HK-2 (cell line): ENCODE measurements at regions not wholly inside any gene's neighbourhood (a gene's known extent, or its start where the extent isn't known, plus 50 kb on each side); places are given as distances from the start of the nearest gene placed in this dataset.

ENCODE experiments used
- DNase-seq: peaks from one replicate; pipeline ENCODE4 v3.0.0-alpha.2; 2018; ENCODE audit not compliant: unreplicated experiment

GRCh38 chr3:88573472-88573871 lies 423.7 kb downstream of the C3orf38 start:
- DNase-seq = no peak

- no peak for DNase-seq
Observed at GRCh38 chr3:88574146-88574545, 424.4 kb downstream of the C3orf38 start.

GRCh38 chr3:88584451-88584850 lies 434.7 kb downstream of the C3orf38 start:
- no peak for DNase-seq

GRCh38 chr3:88586121-88586640 lies 436.4 kb downstream of the C3orf38 start:
- no peak for DNase-seq

GRCh38 chr3:88589138-88589537 lies 439.4 kb downstream of the C3orf38 start:
- DNase-seq = no peak

GRCh38 chr3:88595026-88595425 lies 445.3 kb downstream of the C3orf38 start:
- DNase-seq = no peak

- no peak for DNase-seq
Observed at GRCh38 chr3:88596451-88596850, 446.7 kb downstream of the C3orf38 start.

GRCh38 chr3:88610820-88611219 lies 461.1 kb downstream of the C3orf38 start:
- no peak for DNase-seq

GRCh38 chr3:88611826-88612326 lies 462.1 kb downstream of the C3orf38 start:
- DNase-seq = no peak

- DNase-seq = no peak
Observed at GRCh38 chr3:88616413-88616812, 466.7 kb downstream of the C3orf38 start.

GRCh38 chr3:88617283-88617682 lies 467.5 kb downstream of the C3orf38 start:
- no peak for DNase-seq

- DNase-seq = no peak
Observed at GRCh38 chr3:88618021-88618645, 468.4 kb downstream of the C3orf38 start.

GRCh38 chr3:88621586-88621985 lies 471.8 kb downstream of the C3orf38 start:
- DNase-seq = no peak

GRCh38 chr3:88623709-88624108 lies 473.9 kb downstream of the C3orf38 start:
- DNase-seq = no peak

- no peak for DNase-seq
Observed at GRCh38 chr3:88626456-88627120, 476.8 kb downstream of the C3orf38 start.

GRCh38 chr3:88628901-88629300 lies 478.5 kb upstream of the EPHA3 start:
- no peak for DNase-seq

- DNase-seq = no peak
Observed at GRCh38 chr3:88632226-88632625, 475.2 kb upstream of the EPHA3 start.

GRCh38 chr3:88640581-88640980 lies 466.8 kb upstream of the EPHA3 start:
- DNase-seq = no peak

GRCh38 chr3:88641033-88641604 lies 466.3 kb upstream of the EPHA3 start:
- no peak for DNase-seq

GRCh38 chr3:88657459-88657858 lies 450.0 kb upstream of the EPHA3 start:
- no peak for DNase-seq

GRCh38 chr3:88661433-88661824 lies 446.0 kb upstream of the EPHA3 start:
- no peak for DNase-seq

GRCh38 chr3:88668180-88668579 lies 439.2 kb upstream of the EPHA3 start:
- no peak for DNase-seq

- DNase-seq = no peak
Observed at GRCh38 chr3:88671573-88671972, 435.8 kb upstream of the EPHA3 start.
